GM18858 (cell line): ENCODE measurements at regions not wholly inside any gene's neighbourhood (a gene's known extent, or its start where the extent isn't known, plus 50 kb on each side); places are given as distances from the start of the nearest gene placed in this dataset.
"Not testable (repeated sequence)": the region's sequence is repeated elsewhere in the genome, so short reads cannot be mapped to it uniquely, and the experiment has no call there.

Experiments used
- ATAC-seq: cut with Tn5 transposase; IDR thresholded peaks from one replicate; pipeline ENCODE4 v1.9.1; 2021; ENCODE audit not compliant: unreplicated experiment

GRCh38 chr7:13806089-13806867 lies 183.2 kb downstream of the ETV1 start:
- ATAC-seq: not testable (repeated sequence)

- not testable (repeated sequence) for ATAC-seq
These were observed 172.2 kb downstream of the ETV1 start for GRCh38 chr7:13817230-13817629.

GRCh38 chr7:13821152-13821787 lies 168.2 kb downstream of the ETV1 start:
- no peak for ATAC-seq

- ATAC-seq: no peak
These were observed 166.8 kb downstream of the ETV1 start for GRCh38 chr7:13822678-13823077.

- ATAC-seq: no peak
These were observed 162.7 kb downstream of the ETV1 start for GRCh38 chr7:13826752-13827151.

- no peak for ATAC-seq
These were observed 161.8 kb downstream of the ETV1 start for GRCh38 chr7:13827716-13828115.

GRCh38 chr7:13829231-13829630 lies 160.2 kb downstream of the ETV1 start:
- ATAC-seq: no peak

- no peak for ATAC-seq
These were observed 159.3 kb downstream of the ETV1 start for GRCh38 chr7:13829914-13830900.

GRCh38 chr7:13832346-13832745 lies 157.1 kb downstream of the ETV1 start:
- no peak for ATAC-seq

GRCh38 chr7:13834328-13834761 lies 155.1 kb downstream of the ETV1 start:
- no peak for ATAC-seq

- ATAC-seq: no peak
These were observed 154.0 kb downstream of the ETV1 start for GRCh38 chr7:13835442-13835841.

GRCh38 chr7:13839063-13839462 lies 150.4 kb downstream of the ETV1 start:
- no peak for ATAC-seq
